ENCODE measurements at regions not wholly inside any gene's neighbourhood (a gene's known extent, or its start where the extent isn't known, plus 50 kb on each side); places are given as distances from the start of the nearest gene placed in this dataset.
"Not testable (repeated sequence)": the region's sequence is repeated elsewhere in the genome, so short reads cannot be mapped to it uniquely, and the experiment has no call there.

DNA sequence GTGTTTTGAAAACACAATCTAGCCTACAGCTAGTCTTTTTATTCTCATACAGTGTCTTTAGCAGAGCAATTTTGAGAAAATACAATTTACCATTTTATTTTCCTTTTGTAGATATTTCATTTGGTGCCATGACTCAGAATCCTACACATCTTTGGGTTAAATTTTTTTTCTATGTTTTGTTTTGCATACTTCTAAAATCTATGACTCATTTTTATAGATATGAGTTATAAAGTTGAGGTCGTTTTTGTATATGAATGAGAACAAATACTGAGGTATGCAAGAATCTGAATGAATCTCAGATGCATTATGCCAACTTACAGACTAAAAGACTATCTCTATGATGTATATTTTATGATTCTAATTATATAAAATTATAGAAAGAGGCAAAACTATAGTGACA, 206.5 kb upstream of the ANXA10 start:
- H3K4me1 ChIP-seq = no peaks in the 10 kb centered on the region
- no peak for TF ChIP-seq POLR2AphosphoS5 (IDR thresholded peaks at IDR 0.05)
- TF ChIP-seq POLR2A (IDR thresholded peaks at IDR 0.05) = no peak
- TF ChIP-seq, protein P1, sequence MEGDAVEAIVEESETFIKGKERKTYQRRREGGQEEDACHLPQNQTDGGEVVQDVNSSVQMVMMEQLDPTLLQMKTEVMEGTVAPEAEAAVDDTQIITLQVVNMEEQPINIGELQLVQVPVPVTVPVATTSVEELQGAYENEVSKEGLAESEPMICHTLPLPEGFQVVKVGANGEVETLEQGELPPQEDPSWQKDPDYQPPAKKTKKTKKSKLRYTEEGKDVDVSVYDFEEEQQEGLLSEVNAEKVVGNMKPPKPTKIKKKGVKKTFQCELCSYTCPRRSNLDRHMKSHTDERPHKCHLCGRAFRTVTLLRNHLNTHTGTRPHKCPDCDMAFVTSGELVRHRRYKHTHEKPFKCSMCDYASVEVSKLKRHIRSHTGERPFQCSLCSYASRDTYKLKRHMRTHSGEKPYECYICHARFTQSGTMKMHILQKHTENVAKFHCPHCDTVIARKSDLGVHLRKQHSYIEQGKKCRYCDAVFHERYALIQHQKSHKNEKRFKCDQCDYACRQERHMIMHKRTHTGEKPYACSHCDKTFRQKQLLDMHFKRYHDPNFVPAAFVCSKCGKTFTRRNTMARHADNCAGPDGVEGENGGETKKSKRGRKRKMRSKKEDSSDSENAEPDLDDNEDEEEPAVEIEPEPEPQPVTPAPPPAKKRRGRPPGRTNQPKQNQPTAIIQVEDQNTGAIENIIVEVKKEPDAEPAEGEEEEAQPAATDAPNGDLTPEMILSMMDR (IDR thresholded peaks at IDR 0.05 in 8 of 11, conservative IDR thresholded peaks at IDR 0.05 in 3 of 11) = no peak
- peaks cover 0 to 21% (median 2%) of the 10 kb centered on the region in 8 donors for H3K9me3 ChIP-seq
- H3K36me3 ChIP-seq = no peaks in the 10 kb centered on the region
- no peak for DNase-seq
- no peak overlapping the region for H3K27ac ChIP-seq
- H3K4me3 ChIP-seq = no peak overlapping the region
- H3K27me3 ChIP-seq (replicated peaks in 1 of 7) = no peaks in the 10 kb centered on the region
- intact Hi-C loops (cut with DNase I; ENCODE audit: low total_unique reads) = no loop called here
- WGBS, 5 donors = 38 to 53% (median 45%) methylated on average over 1 of the region's 1 CpG

DNA sequence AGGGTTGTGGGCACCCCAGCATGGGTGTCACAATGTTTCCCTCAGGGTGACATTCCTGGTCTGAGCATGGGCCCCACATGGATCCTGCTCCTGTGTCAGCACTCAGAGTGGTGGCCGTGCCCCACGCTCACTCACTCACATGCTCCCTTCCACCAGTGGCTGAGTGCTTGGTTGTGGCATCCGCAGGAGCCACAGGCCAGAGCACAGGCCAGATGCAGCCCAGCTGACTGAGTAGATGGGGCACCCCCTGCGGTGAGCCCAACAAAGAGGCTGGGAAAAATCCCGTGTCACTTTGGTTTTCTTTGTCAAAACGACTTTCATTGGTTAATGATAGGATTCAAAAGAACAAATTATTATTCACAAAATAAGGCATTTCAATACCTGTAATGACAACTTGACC, 204.6 kb upstream of the ANXA10 start:
- TF ChIP-seq POLR2A (IDR thresholded peaks at IDR 0.05) = no peak
- no peak for TF ChIP-seq POLR2AphosphoS5 (IDR thresholded peaks at IDR 0.05)
- TF ChIP-seq, protein P1 (IDR thresholded peaks at IDR 0.05 in 8 of 11, conservative IDR thresholded peaks at IDR 0.05 in 3 of 11) = no peak
- H3K36me3 ChIP-seq = no peaks in the 10 kb centered on the region
- intact Hi-C loops (cut with DNase I; ENCODE audit: low total_unique reads) = no loop called here
- no peak overlapping the region for H3K4me3 ChIP-seq
- peaks cover 0 to 21% (median 2%) of the 10 kb centered on the region in 8 donors for H3K9me3 ChIP-seq
- 83 to 96% (median 86%) methylated on average over 6 of the region's 6 CpGs for WGBS, 5 donors
- DNase-seq = no peak
- H3K27me3 ChIP-seq (replicated peaks in 1 of 7) = no peaks in the 10 kb centered on the region
- no peaks in the 10 kb centered on the region for H3K4me1 ChIP-seq
- H3K27ac ChIP-seq = no peak overlapping the region

DNA sequence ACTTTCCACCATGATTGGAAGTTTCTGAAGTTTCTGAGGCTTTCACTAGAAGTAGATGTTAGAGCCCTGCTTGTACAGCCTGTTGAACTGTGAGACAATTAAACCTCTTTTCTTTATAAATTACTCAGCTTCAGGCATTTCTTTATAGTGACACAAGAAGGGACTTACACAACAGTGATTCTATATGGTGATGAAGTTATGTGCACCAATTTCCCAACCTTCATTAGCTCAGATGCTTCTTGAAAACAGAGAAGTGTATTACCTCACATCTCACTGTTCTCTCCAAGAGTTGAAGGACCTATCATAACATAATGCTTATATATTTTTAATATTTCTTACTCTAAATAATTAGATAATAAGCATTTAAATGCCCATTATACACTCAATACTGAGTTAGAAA, 202.1 kb upstream of the ANXA10 start:
- no peak for DNase-seq
- H3K27ac ChIP-seq = no peak overlapping the region
- H3K9me3 ChIP-seq = peaks cover 0 to 21% (median 2%) of the 10 kb centered on the region in 8 donors
- H3K4me1 ChIP-seq = no peaks in the 10 kb centered on the region
- no peak overlapping the region for H3K4me3 ChIP-seq
- no peaks in the 10 kb centered on the region for H3K27me3 ChIP-seq (replicated peaks in 1 of 7)
- TF ChIP-seq POLR2AphosphoS5 (IDR thresholded peaks at IDR 0.05) (no peak), POLR2A (IDR thresholded peaks at IDR 0.05) (no peak)
- H3K36me3 ChIP-seq = no peaks in the 10 kb centered on the region
- intact Hi-C loops (cut with DNase I; ENCODE audit: low total_unique reads) = no loop called here

DNA sequence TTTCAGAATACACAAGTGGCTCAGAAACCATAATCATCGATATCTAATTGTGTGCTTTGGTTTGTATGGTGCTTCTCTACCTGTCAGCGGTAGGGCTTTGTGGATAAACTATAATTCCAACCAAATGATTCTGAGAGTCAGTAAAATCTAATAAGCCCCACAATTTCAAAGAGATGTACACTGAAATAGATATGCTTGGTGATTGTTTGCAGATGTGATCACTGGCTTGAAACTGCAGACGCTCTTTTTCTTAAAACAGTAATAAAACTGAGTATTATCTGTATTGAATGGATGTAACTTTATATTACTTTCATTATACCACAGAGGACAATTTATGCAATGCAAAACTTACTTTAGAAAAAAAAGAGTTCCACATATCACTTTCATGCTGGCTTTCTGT, 198.8 kb upstream of the ANXA10 start:
- no peak overlapping the region for H3K27ac ChIP-seq
- H3K27me3 ChIP-seq (replicated peaks in 1 of 7) = no peaks in the 10 kb centered on the region
- intact Hi-C loops (cut with DNase I; ENCODE audit: low total_unique reads) = no loop called here
- H3K9me3 ChIP-seq = peaks cover 0 to 8% (median 0%) of the 10 kb centered on the region in 8 donors
- H3K36me3 ChIP-seq = no peaks in the 10 kb centered on the region
- DNase-seq = no peak
- TF ChIP-seq, protein P1 (IDR thresholded peaks at IDR 0.05 in 8 of 11, conservative IDR thresholded peaks at IDR 0.05 in 3 of 11) = no peak
- TF ChIP-seq POLR2AphosphoS5 (IDR thresholded peaks at IDR 0.05) = no peak
- H3K4me1 ChIP-seq = no peaks in the 10 kb centered on the region
- 88 to 95% (median 92%) methylated on average over 3 of the region's 3 CpGs for WGBS, 5 donors
- H3K4me3 ChIP-seq = no peak overlapping the region

DNA sequence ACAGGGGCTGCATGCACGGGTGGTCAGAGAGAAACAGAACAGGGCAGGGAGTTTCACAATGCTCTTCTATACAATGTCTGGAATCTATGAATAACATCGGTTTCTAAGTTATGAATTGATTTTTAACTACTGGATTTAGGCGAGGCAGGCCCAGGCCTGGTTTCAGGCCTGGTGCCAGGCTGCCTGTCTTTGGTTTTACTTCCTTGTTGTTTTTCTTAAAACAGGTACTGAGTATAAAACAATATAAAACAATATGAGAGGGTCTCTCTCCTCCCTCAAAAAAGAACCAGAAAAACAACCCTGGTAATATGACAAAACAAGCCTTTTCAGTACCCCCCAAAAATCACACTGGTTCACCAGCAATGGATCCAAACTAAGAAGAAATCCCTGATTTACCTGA, 196.1 kb upstream of the ANXA10 start:
- H3K36me3 ChIP-seq; DNase-seq; H3K9me3 ChIP-seq; H3K27me3 ChIP-seq (replicated peaks in 1 of 7); H3K4me3 ChIP-seq; intact Hi-C loops (cut with DNase I; ENCODE audit: low total_unique reads); H3K4me1 ChIP-seq; H3K27ac ChIP-seq: not testable (repeated sequence)
- WGBS, 5 donors = 37 to 90% (median 49%) methylated on average over 2 to 3 of the region's 3 CpGs

Measured in spleen (tissue), 11 donors.